ENCODE measurements at regions not wholly inside any gene's neighbourhood (a gene's known extent, or its start where the extent isn't known, plus 50 kb on each side); places are given as distances from the start of the nearest gene placed in this dataset.

- TF ChIP-seq CTCF (optimal IDR thresholded peaks at IDR 0.05 in 1 of 3, IDR thresholded peaks at IDR 0.05 in 1 of 3, conservative IDR thresholded peaks at IDR 0.05 in 1 of 3; ENCODE audit: extremely low read depth in 1 of 3, insufficient read depth in 2 of 3, low read length in 3 of 3) (no peak), EZH2 (IDR thresholded peaks at IDR 0.05; ENCODE audit: low read length) (no peak)
These were observed 378.4 kb upstream of the FSHR start for GRCh38 chr2:49532702-49533101.
